K562 (cell line): ENCODE measurements at regions not wholly inside any gene's neighbourhood (a gene's known extent, or its start where the extent isn't known, plus 50 kb on each side); places are given as distances from the start of the nearest gene placed in this dataset.

Experiments
- ATAC-seq: fragments of 200-7000 bp; cut with Tn5 transposase; 3 replicates; pipeline ENCODE4 v1.9.1; 2020; ENCODE audit warnings: moderate library complexity
- BruUV-seq: library from RNA; stranded (reverse); fragments of 400-500 nt; replicated peaks from 2 replicates; lab custom pipeline; 2021; lab: Mats Ljungman, UMichigan
- CTCF ChIA-PET: fragments of 300-600 bp; formaldehyde crosslinking; extraction: SDS; loops from one replicate; lab custom pipeline; 2021; ENCODE audit warnings: low intra/inter-chr PET ratio; lab: Yijun Ruan, JAX
- POLR2A ChIA-PET: fragments of 300-600, 350-650 bp; sonication (Branson Sonifier 250); formaldehyde crosslinking; extraction: SDS; loops from one replicate; lab custom pipeline; 2021; ENCODE audit warnings: antibody characterized with exemption, inconsistent platforms; lab: Yijun Ruan, JAX
- DNase-seq, 4 experiments: peaks; one replicate each; pipeline versions ENCODE4 v3.0.0 to v3.0.0-alpha.2; 2011 to 2018; ENCODE audit warnings: low spot score in 3 of 4, mixed read lengths in 3 of 4; ENCODE audit errors: extremely low read depth in 1 of 4
- FAIRE-seq: peaks from 2 replicates; lab custom pipeline; 2011; peaks lifted over from hg19 to GRCh38; lab: Jason Lieb, UNC
- H2AFZ ChIP-seq: 2 replicates; pipeline ENCODE4 v1.6.0; 2011; ENCODE audit warnings: low read depth, low read length, control low read depth, inconsistent platforms
- H3K27ac ChIP-seq: fragments of 200-600 bp; 3 replicates; pipeline ENCODE4 v1.8.0; 2011; ENCODE audit warnings: low read depth, mild to moderate bottlenecking, control low read depth, inconsistent platforms, low read length, moderate library complexity, mixed read lengths; ENCODE audit errors: extremely low read depth
- H3K27me3 ChIP-seq, 2 experiments: fragments of 300-600 bp in 1 of 2; 2 replicates in 1 of 2; 3 replicates in 1 of 2; pipeline versions ENCODE4 v1.6.0 to v1.8.0; 2011; ENCODE audit warnings: inconsistent platforms in 2 of 2, low read length in 2 of 2, mild to moderate bottlenecking in 1 of 2, mixed read lengths in 1 of 2, moderate library complexity in 1 of 2; ENCODE audit not compliant: control insufficient read depth in 2 of 2, insufficient read depth in 2 of 2
- H3K36me3 ChIP-seq: fragments of 300-600 bp; 3 replicates; pipeline ENCODE4 v1.8.0; 2011; ENCODE audit warnings: mild to moderate bottlenecking, low read length, inconsistent platforms; ENCODE audit not compliant: control insufficient read depth, insufficient read depth
- H3K4me1 ChIP-seq, 2 experiments: fragments of 200-600 bp in 1 of 2; replicated peaks in 1 of 2; 2 replicates in 1 of 2; 3 replicates in 1 of 2; pipeline versions ENCODE4 v1.5.1 to v1.8.0; 2011; ENCODE audit warnings: inconsistent platforms in 2 of 2, low read length in 2 of 2, mild to moderate bottlenecking in 1 of 2, mixed read lengths in 1 of 2, moderate library complexity in 1 of 2; ENCODE audit not compliant: control insufficient read depth in 2 of 2, insufficient read depth in 2 of 2
- H3K4me2 ChIP-seq: 2 replicates; pipeline ENCODE4 v1.6.1; 2011; ENCODE audit warnings: low read length, control low read depth, inconsistent platforms, mixed read lengths; ENCODE audit not compliant: insufficient read depth
- H3K4me3 ChIP-seq: fragments of 200-600 bp; sonication (generic), shearing (Covaris generic); 2 replicates; pipeline ENCODE4 v1.5.1; 2016; ENCODE audit warnings: control low read depth, inconsistent platforms
- H3K79me2 ChIP-seq: fragments of 200-600 bp; 3 replicates; pipeline ENCODE4 v1.8.0; 2011; ENCODE audit warnings: low read length, inconsistent platforms; ENCODE audit not compliant: control insufficient read depth, insufficient read depth
- H3K9ac ChIP-seq, 2 experiments: 2 replicates each; pipeline versions ENCODE4 v1.6.0 to v1.6.1; 2011; ENCODE audit warnings: low read depth in 2 of 2, low read length in 2 of 2, control low read depth in 1 of 2, inconsistent platforms in 1 of 2, mild to moderate bottlenecking in 1 of 2, mixed read lengths in 1 of 2; ENCODE audit not compliant: insufficient read depth in 1 of 2
- H3K9me1 ChIP-seq: one replicate; pipeline ENCODE4 v1.6.0; 2011; ENCODE audit warnings: inconsistent platforms, mild to moderate bottlenecking, low read length, moderate library complexity; ENCODE audit not compliant: control insufficient read depth, insufficient read depth
- H3K9me3 ChIP-seq: replicated peaks from 2 replicates; pipeline ENCODE4 v1.5.1; 2011; ENCODE audit warnings: low read depth, low read length, inconsistent platforms; ENCODE audit not compliant: control insufficient read depth, insufficient read depth
- H4K20me1 ChIP-seq: replicated peaks from 2 replicates; pipeline ENCODE4 v1.6.1; 2011; ENCODE audit warnings: low read length, inconsistent platforms, mixed read lengths; ENCODE audit not compliant: control insufficient read depth, insufficient read depth
- BRD4 ChIP-seq: fragments of 200-600 bp; sonication (generic); IDR thresholded peaks from 2 replicates; pipeline ENCODE4 v1.6.1; 2017; ENCODE audit warnings: inconsistent platforms
- GATA2 ChIP-seq: sonication (generic); formaldehyde crosslinking; IDR thresholded peaks from 2 replicates; pipeline ENCODE4 v1.4.0; 2020; ENCODE audit warnings: mild to moderate bottlenecking, missing genetic modification reagents
- HMGN3 ChIP-seq: IDR thresholded peaks from 2 replicates; pipeline ENCODE4 v1.6.1; 2011; ENCODE audit warnings: borderline replicate concordance, low read depth, mild to moderate bottlenecking, mixed read lengths, low read length; ENCODE audit not compliant: insufficient read length; ENCODE audit errors: extremely low read depth
- KDM2B ChIP-seq: fragments of 250-450 bp; sonication (Bioruptor Pico); IDR thresholded peaks from 2 replicates; pipeline ENCODE4 v1.8.0; 2021; ENCODE audit warnings: mild to moderate bottlenecking, moderate library complexity
- MBD2 ChIP-seq: sonication (generic); IDR thresholded peaks from 2 replicates; pipeline ENCODE4 v1.6.1; 2016; ENCODE audit warnings: low read depth, borderline replicate concordance
- MCM3 ChIP-seq: fragments of 450-650 bp; IDR thresholded peaks from 2 replicates; pipeline ENCODE4 v1.6.1; 2016
- MEF2D ChIP-seq: conservative IDR thresholded peaks from 2 replicates; pipeline ENCODE4 v1.6.1; 2016; ENCODE audit warnings: low read depth, missing genetic modification characterization, missing compliant biosample characterization
- WGBS: fragments of 100-300 bp; shearing (Covaris generic); methylation state at CpG from one replicate; pipeline ENCODE4 v1.1.6; 2016; ENCODE audit warnings: low coverage, mixed read lengths; ENCODE audit not compliant: insufficient coverage; ENCODE audit errors: missing lambda C conversion rate; 5-methylcytosine and 5-hydroxymethylcytosine counted together
- in situ Hi-C: fragments of 300-500 bp; cut with MboI; formaldehyde crosslinking; loops from 4 replicates; pipeline ENCODE4 v1.15.0; 2018; ENCODE audit warnings: inconsistent platforms, mixed read lengths
- intact Hi-C: fragments of 100-400 bp; cut with micrococcal nuclease; formaldehyde crosslinking; loops from 2 replicates; pipeline ENCODE4 v1.14.2; 2022
- TF ChIP-seq, protein P1 (sequence below): sonication (generic); formaldehyde crosslinking; IDR thresholded peaks from 2 replicates; pipeline ENCODE4 v1.8.0; 2023; ENCODE audit warnings: missing genetic modification reagents, mild to moderate bottlenecking, borderline replicate concordance
- TF ChIP-seq, protein P2 (sequence below): fragments of 250-450 bp; sonication (Bioruptor Pico); IDR thresholded peaks from 2 replicates; pipeline ENCODE4 v1.4.0; 2020; ENCODE audit warnings: mild to moderate bottlenecking
- TF ChIP-seq, protein P3 (sequence below): IDR thresholded peaks from 3 replicates; pipeline ENCODE4 v1.6.1; 2011; ENCODE audit warnings: borderline replicate concordance, mild to moderate bottlenecking, moderate library complexity; ENCODE audit not compliant: insufficient read length; ENCODE audit errors: extremely low read depth
- TF ChIP-seq, protein P4 (sequence below): fragments of 450-650 bp; IDR thresholded peaks from 2 replicates; pipeline ENCODE4 v1.6.1; 2016; ENCODE audit warnings: antibody characterized with exemption

DNA sequence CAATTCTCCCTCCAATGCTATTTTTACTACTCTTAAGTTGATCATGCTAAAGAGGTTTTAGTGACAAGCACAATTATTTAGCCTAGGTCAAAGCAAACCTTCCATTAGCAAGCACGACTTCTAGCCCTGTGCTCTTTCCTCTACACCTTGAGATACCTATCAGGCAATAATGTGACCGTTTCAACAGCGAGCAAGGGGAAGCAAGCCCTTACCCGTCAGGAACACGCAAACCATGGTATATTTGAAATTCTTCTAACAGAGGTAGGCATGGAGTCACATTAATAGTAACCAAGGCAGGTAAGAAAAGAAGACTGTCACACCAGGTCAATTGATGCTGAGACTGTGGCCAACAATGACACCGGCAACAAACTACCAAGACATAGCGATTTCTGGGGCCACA, 68.9 kb upstream of the VGLL4 start:
- intact Hi-C loops (no loop called here), in situ Hi-C loops (no loop called here)
- no TSS peak for BruUV-seq
- Histone ChIP-seq H3K79me2 (no peaks in the 10 kb centered on the region), H4K20me1 (no peaks in the 10 kb centered on the region), H3K4me1 (no peaks in the 10 kb centered on the region), H3K27ac (no peak overlapping the region), H3K36me3 (no peaks in the 10 kb centered on the region), H3K9me1 (no peaks in the 10 kb centered on the region), H3K9me3 (peaks cover 6% of the 10 kb centered on the region), H3K4me2 (no peak overlapping the region), H3K9ac (no peak overlapping the region), H2AFZ (no peak overlapping the region), H3K27me3 (peaks cover 26 to 41% of the 10 kb centered on the region in 2 experiments), H3K4me3 (no peak overlapping the region)
- ATAC-seq (no peak), DNase-seq (no peak), FAIRE-seq (no peak)
- ChIA-PET POLR2A (no interaction called here), CTCF (no interaction called here)
- WGBS: 0% methylated on average over 7 of the region's 7 CpGs
- no peak for TF ChIP-seq BRD4
- no peak for TF ChIP-seq KDM2B
- TF ChIP-seq, protein P1, sequence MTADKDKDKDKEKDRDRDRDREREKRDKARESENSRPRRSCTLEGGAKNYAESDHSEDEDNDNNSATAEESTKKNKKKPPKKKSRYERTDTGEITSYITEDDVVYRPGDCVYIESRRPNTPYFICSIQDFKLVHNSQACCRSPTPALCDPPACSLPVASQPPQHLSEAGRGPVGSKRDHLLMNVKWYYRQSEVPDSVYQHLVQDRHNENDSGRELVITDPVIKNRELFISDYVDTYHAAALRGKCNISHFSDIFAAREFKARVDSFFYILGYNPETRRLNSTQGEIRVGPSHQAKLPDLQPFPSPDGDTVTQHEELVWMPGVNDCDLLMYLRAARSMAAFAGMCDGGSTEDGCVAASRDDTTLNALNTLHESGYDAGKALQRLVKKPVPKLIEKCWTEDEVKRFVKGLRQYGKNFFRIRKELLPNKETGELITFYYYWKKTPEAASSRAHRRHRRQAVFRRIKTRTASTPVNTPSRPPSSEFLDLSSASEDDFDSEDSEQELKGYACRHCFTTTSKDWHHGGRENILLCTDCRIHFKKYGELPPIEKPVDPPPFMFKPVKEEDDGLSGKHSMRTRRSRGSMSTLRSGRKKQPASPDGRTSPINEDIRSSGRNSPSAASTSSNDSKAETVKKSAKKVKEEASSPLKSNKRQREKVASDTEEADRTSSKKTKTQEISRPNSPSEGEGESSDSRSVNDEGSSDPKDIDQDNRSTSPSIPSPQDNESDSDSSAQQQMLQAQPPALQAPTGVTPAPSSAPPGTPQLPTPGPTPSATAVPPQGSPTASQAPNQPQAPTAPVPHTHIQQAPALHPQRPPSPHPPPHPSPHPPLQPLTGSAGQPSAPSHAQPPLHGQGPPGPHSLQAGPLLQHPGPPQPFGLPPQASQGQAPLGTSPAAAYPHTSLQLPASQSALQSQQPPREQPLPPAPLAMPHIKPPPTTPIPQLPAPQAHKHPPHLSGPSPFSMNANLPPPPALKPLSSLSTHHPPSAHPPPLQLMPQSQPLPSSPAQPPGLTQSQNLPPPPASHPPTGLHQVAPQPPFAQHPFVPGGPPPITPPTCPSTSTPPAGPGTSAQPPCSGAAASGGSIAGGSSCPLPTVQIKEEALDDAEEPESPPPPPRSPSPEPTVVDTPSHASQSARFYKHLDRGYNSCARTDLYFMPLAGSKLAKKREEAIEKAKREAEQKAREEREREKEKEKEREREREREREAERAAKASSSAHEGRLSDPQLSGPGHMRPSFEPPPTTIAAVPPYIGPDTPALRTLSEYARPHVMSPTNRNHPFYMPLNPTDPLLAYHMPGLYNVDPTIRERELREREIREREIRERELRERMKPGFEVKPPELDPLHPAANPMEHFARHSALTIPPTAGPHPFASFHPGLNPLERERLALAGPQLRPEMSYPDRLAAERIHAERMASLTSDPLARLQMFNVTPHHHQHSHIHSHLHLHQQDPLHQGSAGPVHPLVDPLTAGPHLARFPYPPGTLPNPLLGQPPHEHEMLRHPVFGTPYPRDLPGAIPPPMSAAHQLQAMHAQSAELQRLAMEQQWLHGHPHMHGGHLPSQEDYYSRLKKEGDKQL (CRISPR knock-in tag): no peak
- TF ChIP-seq MCM3: no peak
- TF ChIP-seq, protein P2, sequence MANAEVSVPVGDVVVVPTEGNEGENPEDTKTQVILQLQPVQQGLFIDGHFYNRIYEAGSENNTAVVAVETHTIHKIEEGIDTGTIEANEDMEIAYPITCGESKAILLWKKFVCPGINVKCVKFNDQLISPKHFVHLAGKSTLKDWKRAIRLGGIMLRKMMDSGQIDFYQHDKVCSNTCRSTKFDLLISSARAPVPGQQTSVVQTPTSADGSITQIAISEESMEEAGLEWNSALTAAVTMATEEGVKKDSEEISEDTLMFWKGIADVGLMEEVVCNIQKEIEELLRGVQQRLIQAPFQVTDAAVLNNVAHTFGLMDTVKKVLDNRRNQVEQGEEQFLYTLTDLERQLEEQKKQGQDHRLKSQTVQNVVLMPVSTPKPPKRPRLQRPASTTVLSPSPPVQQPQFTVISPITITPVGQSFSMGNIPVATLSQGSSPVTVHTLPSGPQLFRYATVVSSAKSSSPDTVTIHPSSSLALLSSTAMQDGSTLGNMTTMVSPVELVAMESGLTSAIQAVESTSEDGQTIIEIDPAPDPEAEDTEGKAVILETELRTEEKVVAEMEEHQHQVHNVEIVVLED: no peak
- TF ChIP-seq, protein P3, sequence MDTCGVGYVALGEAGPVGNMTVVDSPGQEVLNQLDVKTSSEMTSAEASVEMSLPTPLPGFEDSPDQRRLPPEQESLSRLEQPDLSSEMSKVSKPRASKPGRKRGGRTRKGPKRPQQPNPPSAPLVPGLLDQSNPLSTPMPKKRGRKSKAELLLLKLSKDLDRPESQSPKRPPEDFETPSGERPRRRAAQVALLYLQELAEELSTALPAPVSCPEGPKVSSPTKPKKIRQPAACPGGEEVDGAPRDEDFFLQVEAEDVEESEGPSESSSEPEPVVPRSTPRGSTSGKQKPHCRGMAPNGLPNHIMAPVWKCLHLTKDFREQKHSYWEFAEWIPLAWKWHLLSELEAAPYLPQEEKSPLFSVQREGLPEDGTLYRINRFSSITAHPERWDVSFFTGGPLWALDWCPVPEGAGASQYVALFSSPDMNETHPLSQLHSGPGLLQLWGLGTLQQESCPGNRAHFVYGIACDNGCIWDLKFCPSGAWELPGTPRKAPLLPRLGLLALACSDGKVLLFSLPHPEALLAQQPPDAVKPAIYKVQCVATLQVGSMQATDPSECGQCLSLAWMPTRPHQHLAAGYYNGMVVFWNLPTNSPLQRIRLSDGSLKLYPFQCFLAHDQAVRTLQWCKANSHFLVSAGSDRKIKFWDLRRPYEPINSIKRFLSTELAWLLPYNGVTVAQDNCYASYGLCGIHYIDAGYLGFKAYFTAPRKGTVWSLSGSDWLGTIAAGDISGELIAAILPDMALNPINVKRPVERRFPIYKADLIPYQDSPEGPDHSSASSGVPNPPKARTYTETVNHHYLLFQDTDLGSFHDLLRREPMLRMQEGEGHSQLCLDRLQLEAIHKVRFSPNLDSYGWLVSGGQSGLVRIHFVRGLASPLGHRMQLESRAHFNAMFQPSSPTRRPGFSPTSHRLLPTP: no peak
- TF ChIP-seq GATA2 (CRISPR knock-in tag): no peak
- TF ChIP-seq MEF2D: no peak
- no peak for TF ChIP-seq HMGN3
- TF ChIP-seq, protein P4, sequence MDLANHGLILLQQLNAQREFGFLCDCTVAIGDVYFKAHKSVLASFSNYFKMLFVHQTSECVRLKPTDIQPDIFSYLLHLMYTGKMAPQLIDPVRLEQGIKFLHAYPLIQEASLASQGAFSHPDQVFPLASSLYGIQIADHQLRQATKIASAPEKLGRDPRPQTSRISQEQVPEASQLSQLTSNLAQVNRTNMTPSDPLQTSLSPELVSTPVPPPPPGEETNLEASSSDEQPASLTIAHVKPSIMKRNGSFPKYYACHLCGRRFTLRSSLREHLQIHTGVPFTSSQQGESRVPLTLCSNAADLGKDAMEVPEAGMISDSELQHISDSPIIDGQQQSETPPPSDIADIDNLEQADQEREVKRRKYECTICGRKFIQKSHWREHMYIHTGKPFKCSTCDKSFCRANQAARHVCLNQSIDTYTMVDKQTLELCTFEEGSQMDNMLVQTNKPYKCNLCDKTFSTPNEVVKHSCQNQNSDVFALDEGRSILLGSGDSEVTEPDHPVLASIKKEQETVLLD: no peak
- no peak for TF ChIP-seq MBD2
